Thymus (tissue), 11 donors: ENCODE measurements at regions not wholly inside any gene's neighbourhood (a gene's known extent, or its start where the extent isn't known, plus 50 kb on each side); places are given as distances from the start of the nearest gene placed in this dataset.

Experiments used
- DNase-seq, 9 donors: peaks; one replicate each; pipeline ENCODE4 v3.0.0-alpha.2; 2013; ENCODE audit warnings: low spot score in 9 of 9, low read depth in 6 of 9, missing footprints in 1 of 9
- H3K27ac ChIP-seq, 2 donors: one replicate each; pipeline ENCODE4 v1.5.1; 2013; ENCODE audit warnings: control low read depth in 1 of 2, low read depth in 1 of 2, low read length in 1 of 2, mild to moderate bottlenecking in 1 of 2, moderate library complexity in 1 of 2
- H3K27me3 ChIP-seq, 2 donors: one replicate each; pipeline ENCODE4 v1.5.1; 2013; ENCODE audit warnings: low read length in 1 of 2; ENCODE audit not compliant: control insufficient read depth in 2 of 2, insufficient read depth in 1 of 2
- H3K36me3 ChIP-seq, 2 donors: one replicate each; pipeline ENCODE4 v1.5.1; 2013; ENCODE audit warnings: low read length in 1 of 2, mild to moderate bottlenecking in 1 of 2, moderate library complexity in 1 of 2; ENCODE audit not compliant: control insufficient read depth in 2 of 2, insufficient read depth in 2 of 2
- H3K4me1 ChIP-seq, 2 donors: one replicate each; pipeline ENCODE4 v1.5.1; 2013; ENCODE audit warnings: low read length in 2 of 2; ENCODE audit not compliant: control insufficient read depth in 2 of 2, insufficient read depth in 2 of 2
- H3K4me3 ChIP-seq, 2 donors: one replicate each; pipeline ENCODE4 v1.5.1; 2013; ENCODE audit warnings: low read length in 2 of 2, control low read depth in 1 of 2, mild to moderate bottlenecking in 1 of 2
- H3K9me3 ChIP-seq, 2 donors: one replicate each; pipeline ENCODE4 v1.5.1; 2013; ENCODE audit warnings: low read length in 1 of 2, mild to moderate bottlenecking in 1 of 2; ENCODE audit not compliant: control insufficient read depth in 2 of 2, insufficient read depth in 1 of 2
- WGBS: extraction: QIAGEN DNeasy Blood & Tissue Kit; methylation state at CpG from one replicate; pipeline ENCODE4 v1.1.7; 2013; 5-methylcytosine and 5-hydroxymethylcytosine counted together
- donor health status: healthy.

DNA sequence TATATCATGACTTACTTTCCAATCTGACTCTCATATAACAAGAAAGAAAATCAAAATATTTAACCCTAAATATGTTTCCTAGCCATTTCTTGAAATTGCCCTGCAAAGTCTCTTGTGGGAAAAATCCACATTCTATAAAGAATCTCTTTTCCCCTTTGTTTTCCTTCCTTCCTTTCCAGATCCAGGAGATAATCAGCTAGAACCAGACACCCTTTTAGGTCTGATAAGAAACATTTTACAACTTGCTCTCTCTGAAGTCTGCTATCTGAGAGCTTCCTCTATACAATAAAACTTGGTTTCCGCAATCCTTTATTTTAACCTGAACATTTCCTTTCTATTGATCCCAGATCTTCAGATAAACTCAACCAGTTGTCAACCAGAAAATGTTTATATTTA is 100.5 kb upstream of the RNU6-1 start:
- Histone ChIP-seq H3K4me3 (no peak overlapping the region), H3K4me1 (peaks cover 0 to 5% of the 10 kb centered on the region in 2 donors), H3K27me3 (no peaks in the 10 kb centered on the region), H3K36me3 (no peaks in the 10 kb centered on the region), H3K27ac (no peak overlapping the region), H3K9me3 (peaks cover 0 to 3% of the 10 kb centered on the region in 2 donors)
- DNase-seq: no peak
- 100% methylated on average over 1 of the region's 1 CpG for WGBS

DNA sequence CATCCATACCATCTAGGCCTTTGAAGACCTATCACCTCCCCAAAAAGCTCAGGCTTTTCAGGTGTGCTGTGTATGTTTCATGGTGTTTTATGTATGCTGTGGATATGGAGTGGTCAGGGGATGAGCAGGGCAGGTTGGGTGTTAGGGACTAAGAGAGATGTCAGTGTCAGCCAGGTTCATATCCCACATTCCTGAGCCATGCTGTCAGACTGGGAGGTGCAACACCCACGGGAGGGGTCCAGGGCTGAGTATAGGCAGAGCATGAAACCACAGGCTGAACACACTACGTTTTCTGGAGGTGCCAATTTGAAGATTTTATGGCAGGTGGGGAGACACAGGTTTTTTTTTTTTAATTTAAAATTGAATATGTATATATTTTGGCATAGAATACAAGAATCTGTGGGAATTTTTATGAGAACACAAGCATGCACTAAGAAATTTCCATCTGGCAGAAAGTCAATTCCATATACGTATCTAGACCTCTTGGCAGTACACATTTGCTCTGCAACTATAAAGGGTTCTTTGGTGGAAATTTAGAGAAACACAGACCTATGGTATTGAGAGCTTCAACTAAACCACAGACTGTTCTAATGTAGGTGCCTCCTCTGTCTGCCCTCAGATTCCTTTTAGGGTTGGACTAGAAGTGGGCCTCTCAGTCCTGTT is 101.9 kb upstream of the RNU6-1 start:
- 66% methylated on average over 3 of the region's 3 CpGs for WGBS
- Histone ChIP-seq H3K27me3 (no peaks in the 10 kb centered on the region), H3K27ac (no peak overlapping the region), H3K9me3 (peaks cover 0 to 3% of the 10 kb centered on the region in 2 donors), H3K4me1 (peaks cover 3 to 16% of the 10 kb centered on the region in 2 donors), H3K36me3 (no peaks in the 10 kb centered on the region), H3K4me3 (no peak overlapping the region)
- peak in 1 of 9 donors; percentile 24 for DNase-seq

GRCh38 chr15:67943475-67943874 is 103.6 kb upstream of the RNU6-1 start:
- Histone ChIP-seq H3K9me3 (peaks cover 0 to 3% of the 10 kb centered on the region in 2 donors), H3K36me3 (no peaks in the 10 kb centered on the region), H3K27ac (no peak overlapping the region), H3K4me3 (no peak overlapping the region), H3K27me3 (no peaks in the 10 kb centered on the region), H3K4me1 (peaks cover 3 to 23% of the 10 kb centered on the region in 2 donors)
- DNase-seq: no peak
- WGBS: 86% methylated on average over 2 of the region's 2 CpGs

- H3K4me3 ChIP-seq: no peak overlapping the region
- DNase-seq: no peak
- WGBS: 96% methylated on average over 10 of the region's 10 CpGs
- no peaks in the 10 kb centered on the region for H3K27me3 ChIP-seq
- peaks cover 0 to 3% of the 10 kb centered on the region in 2 donors for H3K9me3 ChIP-seq
- H3K4me1 ChIP-seq: peaks cover 3 to 23% of the 10 kb centered on the region in 2 donors
- peak overlapping the region in 1 of 2 donors; percentile 40 for H3K27ac ChIP-seq
- H3K36me3 ChIP-seq: no peaks in the 10 kb centered on the region
Observed at GRCh38 chr15:67944010-67944641, 104.3 kb upstream of the RNU6-1 start.

DNA sequence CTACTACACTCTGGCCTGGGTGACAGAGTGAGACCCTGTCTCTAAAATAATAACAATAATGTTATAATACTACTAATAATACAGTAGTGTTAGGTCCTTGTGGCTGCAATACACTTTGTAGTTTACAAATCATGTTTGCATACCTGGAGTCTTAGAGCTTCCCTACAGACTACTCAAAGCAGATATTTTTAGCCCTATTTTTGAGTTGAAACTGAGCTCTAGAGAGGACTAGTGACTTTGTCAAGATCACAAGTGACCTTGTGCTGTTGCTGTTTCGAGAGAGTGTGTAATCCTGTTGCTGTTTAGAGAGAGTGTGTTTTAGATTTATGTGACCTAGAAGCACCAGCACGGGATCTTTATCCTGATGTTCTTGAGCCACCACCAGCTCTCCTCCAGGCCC is 105.3 kb upstream of the RNU6-1 start:
- Histone ChIP-seq H3K9me3 (peaks cover 0 to 3% of the 10 kb centered on the region in 2 donors), H3K36me3 (no peaks in the 10 kb centered on the region), H3K4me3 (no peak overlapping the region), H3K27ac (no peak overlapping the region), H3K27me3 (no peaks in the 10 kb centered on the region), H3K4me1 (peaks cover 3 to 23% of the 10 kb centered on the region in 2 donors)
- WGBS: 95% methylated on average over 2 of the region's 2 CpGs
- no peak for DNase-seq

- H3K36me3 ChIP-seq: no peaks in the 10 kb centered on the region
- H3K4me1 ChIP-seq: peaks cover 3 to 23% of the 10 kb centered on the region in 2 donors
- WGBS: 56% methylated on average over 6 of the region's 6 CpGs
- peak overlapping the region; percentile 64 to 70 for H3K27ac ChIP-seq
- no peaks in the 10 kb centered on the region for H3K27me3 ChIP-seq
- H3K9me3 ChIP-seq: no peaks in the 10 kb centered on the region
- no peak overlapping the region for H3K4me3 ChIP-seq
- DNase-seq: peak in 1 of 9 donors; percentile 22
Observed at GRCh38 chr15:67945951-67946700, 106.3 kb upstream of the RNU6-1 start.

GRCh38 chr15:67946701-67947100 is 106.9 kb upstream of the RNU6-1 start:
- Histone ChIP-seq H3K4me1 (peaks cover 3 to 21% of the 10 kb centered on the region in 2 donors), H3K9me3 (no peaks in the 10 kb centered on the region), H3K27ac (peak overlapping the region; percentile 64 to 70), H3K36me3 (no peaks in the 10 kb centered on the region), H3K27me3 (no peaks in the 10 kb centered on the region), H3K4me3 (no peak overlapping the region)
- peak in 2 of 9 donors; percentile 31 to 43 for DNase-seq
- WGBS: 25% methylated on average over 4 of the region's 4 CpGs

- Histone ChIP-seq H3K4me1 (peaks cover 3 to 20% of the 10 kb centered on the region in 2 donors), H3K36me3 (no peaks in the 10 kb centered on the region), H3K4me3 (no peak overlapping the region), H3K27me3 (no peaks in the 10 kb centered on the region), H3K9me3 (no peaks in the 10 kb centered on the region), H3K27ac (peak overlapping the region in 1 of 2 donors; percentile 27)
- DNase-seq: no peak
- 95% methylated on average over 8 of the region's 8 CpGs for WGBS
Observed at GRCh38 chr15:67947254-67948039, 106.7 kb upstream of the PIAS1 start.
